DMS 273 (cell line): ENCODE measurements at regions not wholly inside any gene's neighbourhood (a gene's known extent, or its start where the extent isn't known, plus 50 kb on each side); places are given as distances from the start of the nearest gene placed in this dataset.

Experiments
- DNase-seq: peaks from one replicate; lab custom pipeline; 2025; ENCODE audit not compliant: unreplicated experiment; lab: John Stamatoyannopoulos, UW

DNA sequence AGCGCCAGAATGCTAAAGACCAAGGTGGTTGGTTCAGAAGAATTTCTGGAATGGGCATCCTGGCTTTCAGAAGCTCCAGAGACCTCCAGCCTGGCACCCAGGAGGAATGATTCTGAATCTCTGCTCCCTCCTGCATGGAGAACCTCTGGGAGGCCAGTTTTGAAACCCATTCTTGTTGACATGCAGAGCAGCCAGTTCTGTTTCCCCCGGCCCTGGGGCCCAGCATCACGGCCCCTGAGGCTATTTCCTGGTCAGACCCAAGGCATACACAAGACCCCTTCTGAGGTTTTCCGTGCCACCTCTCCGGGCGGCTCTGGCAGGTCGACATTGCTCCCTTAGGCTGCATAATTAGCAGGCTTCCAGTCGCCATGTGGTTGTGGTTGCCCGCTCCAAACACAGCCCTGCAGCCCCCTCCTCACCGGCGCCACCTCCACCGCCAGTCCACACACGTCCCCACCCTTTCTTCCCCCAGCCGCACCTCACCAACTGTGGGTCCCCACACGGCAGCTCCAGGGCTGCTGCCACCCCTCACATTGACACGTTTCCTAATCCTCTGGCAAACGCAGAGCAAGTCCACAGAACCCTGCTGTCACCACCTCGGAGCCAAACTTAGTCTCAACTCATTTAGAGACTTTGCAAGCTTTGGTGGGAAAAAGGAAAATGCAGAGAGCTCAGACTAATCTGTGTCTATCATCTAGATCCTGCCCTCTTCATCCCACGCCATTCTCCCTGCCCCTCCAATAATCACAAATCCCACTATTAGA is 367.1 kb downstream of the SOX9 start:
- DNase-seq, result no peak

DNA sequence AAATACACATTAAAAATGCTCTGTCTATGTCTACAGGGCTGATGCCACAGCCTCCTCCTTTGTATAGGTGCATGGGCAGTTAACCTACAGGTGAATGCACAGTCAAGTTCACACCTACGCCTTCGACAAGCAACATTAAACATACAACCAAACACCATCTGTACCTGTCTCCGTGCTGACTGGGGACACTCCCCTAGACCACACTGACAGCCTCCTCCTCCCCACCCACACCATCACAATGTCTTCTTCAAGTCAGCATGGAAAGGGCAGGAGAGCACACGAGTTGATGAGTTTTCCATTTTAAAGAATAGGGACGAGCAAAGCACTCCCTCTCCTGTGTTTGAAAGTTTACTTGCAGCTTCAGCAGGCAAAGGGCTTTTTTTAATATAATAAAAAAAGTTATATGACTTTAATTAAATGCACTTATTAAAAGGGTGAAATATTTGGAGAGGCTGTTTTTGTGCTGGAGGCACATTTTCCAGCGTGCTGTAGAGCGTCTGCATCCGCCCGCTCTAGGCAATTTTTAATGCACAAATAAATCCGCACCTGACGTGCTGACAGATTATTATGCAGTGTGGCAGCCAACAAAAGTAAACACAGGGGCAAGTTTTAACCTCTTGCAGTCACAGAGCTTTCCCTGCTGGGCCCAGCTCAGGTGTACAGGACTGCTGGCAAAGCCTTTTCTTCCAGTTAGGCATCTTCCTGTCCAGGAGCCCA is 367.9 kb downstream of the SOX9 start:
- DNase-seq, result no peak

DNA sequence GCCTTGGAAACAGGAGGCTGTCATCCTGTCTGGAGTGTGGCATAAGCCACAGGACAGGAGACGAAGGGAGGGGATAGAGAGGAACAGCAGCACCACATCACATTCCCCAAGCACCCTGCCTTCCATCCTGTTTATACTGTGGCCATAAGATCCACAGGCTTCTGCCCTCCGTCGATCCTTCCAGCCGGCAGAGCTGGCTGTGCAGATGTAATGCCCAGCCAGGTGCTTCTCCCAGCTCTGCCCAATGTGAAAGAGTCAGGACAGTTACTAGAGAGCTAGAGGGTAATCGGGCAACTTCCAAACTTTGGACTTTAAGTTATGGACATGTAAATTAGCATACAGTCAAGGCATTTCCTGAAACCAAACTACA is 368.4 kb downstream of the SOX9 start:
- DNase-seq, result no peak

DNA sequence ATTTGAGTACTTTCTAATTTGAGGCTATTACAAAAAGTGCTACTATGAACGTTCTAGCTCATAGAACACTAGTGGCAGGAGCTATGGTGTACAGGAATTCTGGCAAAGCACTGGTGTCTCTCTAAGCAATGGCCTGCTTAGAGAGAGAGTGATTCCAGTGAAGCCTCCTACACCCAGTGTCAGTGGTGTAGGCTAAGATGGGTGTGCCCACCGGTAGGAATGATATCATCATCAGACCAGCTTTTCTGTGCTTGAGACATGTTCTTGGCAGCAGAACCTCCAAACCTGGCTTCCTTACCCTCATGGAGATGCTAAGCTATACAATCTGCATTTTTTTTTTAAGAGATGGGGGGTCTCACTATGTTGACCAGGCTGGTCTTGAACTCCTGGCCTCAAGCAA is 370.3 kb downstream of the SOX9 start:
- no peak for DNase-seq

DNA sequence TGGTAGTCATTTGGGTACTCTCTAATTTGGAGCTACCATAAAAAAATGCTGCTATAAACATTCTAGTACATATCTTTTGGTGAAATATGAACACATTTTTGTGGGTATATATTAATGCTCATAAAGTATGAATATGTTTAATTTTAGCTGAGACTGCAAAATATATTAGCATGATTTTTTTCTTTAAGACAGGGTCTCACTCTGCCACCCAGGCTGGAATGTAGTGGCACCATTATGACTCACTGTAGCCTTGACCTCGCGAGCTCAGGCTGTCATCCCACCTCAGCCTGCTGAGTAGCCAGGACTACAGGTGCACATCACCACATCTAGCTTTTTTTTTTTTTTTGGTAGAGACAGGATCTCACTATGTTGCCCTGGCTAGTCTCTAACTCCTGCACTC is 371.7 kb downstream of the SOX9 start:
- DNase-seq, result no peak

DNA sequence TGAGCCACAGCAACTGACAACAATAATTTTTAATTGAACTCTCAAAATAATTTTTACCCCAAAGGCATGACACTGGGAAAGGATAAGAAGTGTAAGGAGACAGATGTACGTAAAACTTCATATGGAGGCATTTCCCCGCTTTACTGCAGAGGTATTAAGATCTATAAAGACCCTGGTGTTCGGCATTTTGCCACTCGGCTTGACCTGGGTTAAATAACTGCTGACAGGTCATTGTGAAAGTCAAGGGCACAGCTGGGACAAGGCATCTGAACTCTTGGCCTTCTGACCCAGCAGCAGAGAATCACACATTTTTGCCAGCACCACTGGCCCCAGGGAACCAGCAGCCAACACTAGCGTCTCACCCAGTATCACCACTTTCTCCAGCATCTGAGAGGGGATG is 372.1 kb downstream of the SOX9 start:
- DNase-seq, result no peak

DNA sequence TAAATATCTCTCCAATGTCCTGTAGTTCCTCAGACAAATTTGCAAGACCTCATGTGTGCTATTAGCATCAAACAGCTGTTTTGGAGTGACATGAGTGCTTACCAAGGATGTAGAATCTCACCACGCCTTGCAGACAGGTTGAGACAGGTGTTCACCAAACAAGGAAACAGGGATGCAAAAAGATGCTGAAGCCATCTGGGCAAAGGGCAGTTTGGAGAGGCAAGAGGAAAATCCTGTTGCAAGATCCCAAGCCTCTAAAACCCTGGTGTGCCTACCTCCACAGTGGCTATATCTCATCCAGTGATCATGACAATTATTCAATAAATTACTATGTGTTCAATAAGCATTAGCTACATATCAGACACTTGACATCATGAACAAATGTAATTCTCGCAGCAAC is 373.7 kb downstream of the SOX9 start:
- DNase-seq, result no peak

DNA sequence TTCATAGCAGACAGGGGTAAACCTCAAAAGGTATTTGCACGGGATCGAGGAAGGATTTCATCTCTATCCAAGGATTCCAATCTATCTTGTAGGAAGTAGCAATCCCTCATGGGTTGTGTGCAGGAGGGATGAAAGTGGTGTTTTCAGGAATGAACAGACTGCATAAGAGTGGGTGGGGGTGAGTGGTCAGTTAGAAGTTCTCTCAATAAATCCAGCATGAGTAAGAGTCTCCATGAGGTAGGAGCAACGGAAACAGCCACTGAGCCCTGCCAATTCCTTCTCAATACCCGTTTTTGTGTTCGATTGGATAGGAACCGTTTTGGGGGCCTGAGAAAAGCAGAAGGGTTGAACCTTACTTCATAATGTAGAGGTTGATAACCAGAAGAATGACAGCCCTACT is 375.6 kb downstream of the SOX9 start:
- no peak for DNase-seq

DNA sequence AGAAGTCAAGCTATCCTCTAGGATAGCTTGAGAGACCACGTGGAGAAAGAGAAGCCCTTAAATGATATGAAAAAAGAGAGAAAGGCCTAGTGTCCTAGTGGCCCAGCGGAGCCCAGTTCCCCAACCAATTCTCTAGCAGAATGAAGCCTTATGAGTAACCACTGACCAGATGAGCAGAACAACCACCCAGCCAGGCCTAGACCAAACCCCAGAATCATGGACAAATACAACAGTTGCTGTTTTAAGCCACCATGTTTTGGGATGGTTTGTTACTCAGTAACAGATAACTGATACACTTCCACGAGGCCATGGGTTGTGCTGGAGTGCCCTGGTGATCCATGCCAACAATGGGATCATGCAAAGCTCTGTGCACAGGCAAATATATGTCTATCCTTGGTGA is 377.1 kb downstream of the SOX9 start:
- no peak for DNase-seq

DNA sequence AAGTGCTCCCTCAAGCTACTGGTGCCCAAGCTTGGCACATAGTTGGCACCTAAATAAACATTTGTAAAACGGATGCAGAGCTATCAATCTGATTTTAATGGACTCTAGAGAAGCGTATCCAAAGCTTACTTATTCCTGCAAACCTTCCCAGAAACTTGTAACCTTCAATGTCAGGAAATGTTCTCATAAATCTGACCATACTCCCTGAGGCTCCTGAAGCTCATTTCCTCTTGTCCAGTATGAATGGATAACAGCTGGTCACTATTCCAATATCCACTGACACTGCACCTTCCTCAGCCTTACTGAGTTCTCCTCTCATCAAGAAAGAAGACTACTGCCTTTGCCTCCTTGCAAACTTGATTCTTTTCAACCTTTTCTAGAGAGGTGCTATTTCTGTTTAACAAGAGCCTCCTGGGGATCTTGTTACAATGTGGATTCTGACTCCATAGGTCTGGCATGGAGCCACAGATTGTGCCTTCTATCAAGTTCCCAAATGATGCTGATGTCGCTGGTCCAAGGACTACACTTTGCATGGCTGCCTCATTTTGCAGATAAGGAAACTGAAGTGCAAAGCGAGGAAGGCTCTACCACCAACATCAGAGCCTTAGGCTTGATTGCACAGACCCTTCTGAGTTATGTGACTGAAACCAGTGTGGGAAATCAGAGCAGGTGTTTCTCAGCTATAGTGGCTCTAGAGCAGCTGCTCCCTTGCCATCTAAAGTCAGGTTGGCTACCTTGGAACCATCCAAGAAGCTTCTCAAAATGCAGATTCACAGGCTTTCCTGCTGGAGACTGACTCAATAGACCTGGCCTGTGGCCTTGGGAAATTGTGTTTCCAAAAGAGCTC is 377.8 kb downstream of the SOX9 start:
- DNase-seq, result peak; percentile 34

DNA sequence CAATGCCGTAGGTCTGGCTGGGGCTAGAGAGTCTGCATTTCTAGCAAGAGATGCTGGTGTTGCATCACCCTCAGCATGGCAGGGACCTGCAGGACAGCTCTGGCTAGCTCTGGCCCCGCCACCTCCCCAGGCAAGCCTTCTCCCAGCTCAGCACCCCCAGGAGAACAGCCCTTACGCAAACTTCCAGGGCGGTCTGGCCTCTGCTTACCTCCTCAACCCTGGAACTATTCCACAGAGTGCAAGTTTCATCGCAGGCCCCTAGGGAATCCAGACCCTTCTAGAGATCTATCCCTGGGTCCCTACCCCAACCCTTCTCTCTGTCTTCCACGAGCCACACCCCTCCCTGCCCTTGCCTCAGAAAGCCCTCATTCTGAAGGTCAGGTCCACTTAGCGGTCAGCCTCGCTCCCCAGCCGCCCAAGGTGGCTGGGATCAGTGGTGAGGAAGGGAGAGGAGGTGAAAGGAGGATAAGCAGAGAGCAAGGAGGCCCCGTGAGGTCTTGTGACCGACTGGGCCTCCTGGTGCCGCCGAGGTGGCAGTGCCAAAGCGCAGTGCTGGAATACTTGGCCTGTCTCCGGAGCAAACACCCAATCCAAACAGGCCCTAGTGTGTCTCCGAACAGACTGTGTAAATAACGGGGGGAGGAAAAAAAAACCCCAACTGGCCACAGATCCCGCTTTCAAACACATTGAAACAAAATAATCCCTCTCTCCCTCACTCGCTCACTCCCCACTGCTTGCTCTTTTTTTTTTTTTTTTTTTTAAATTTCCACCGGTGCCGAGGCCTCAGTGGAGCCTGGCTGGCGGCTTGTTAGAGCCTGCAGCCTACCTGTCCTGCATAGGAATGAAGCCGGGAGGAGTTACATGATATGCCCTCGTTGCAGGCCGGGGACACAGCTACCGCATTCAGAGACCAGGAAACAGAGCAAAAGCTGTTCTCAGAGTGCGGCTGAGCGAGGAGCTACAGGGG is 380.9 kb downstream of the SOX9 start:
- DNase-seq, result no peak

DNA sequence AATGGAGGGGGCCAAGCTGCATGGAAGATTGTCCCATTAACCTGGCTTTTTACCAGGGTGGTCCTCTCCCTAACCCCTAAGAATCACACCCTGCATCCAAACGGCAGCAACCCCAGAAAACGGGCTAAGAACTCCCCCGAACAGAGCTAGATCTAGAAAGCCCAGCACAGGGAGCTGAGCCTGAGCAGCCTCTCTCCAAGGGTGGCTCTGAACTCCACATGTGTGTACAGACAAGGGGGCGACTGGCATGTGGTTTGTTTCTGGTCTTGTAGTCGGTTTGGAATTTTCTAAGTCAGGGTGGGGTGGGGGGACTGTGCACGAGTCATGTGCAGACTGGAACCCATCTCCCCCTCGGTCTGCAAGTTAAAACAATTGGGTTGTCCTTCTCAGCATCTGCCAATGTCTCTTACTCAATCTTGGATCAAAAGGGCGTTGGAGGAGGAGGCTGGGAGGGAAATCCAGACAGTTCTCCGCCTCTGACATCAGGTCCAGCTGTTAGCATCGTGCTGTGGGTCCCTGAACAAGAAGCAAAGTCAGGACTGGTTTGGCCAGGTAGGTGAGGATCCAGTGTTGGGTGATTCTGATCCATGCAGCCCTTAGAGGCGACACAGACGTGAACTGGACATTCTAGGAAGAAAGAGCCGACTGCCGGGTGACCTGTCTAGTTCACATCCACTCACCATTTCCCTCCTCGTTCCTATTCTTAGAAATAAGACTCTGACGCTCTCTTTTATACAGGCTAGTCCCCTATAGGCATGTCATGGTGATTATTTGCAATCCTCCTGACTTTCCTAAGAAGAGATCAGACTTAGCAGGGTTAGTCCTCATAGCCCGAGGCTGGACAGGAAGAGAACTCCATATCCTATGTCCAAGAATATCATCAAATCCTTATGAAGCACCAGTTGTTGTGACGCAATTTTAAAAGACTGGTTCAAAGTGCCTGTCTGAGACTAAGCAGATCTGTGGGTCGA is 381.8 kb downstream of the SOX9 start:
- no peak for DNase-seq

DNA sequence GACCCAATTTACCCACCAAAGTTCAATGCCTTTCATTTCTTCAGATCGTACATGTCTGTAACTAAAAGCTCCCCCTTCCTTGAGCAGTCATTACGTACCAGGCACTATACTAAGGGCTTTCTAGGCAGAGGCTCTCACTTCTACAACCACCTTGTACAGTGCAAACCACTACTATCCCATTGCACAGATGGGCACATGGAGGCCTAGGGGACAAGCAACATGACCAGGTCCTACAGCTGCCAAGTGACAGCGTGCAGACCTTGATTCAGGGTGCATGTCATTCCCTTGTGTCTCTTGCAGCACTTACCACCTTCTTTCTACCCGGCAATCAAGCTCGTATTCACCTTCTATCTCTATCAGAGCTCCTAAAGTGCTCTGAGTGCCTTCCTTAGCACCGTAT is 382.7 kb downstream of the SOX9 start:
- no peak for DNase-seq

DNA sequence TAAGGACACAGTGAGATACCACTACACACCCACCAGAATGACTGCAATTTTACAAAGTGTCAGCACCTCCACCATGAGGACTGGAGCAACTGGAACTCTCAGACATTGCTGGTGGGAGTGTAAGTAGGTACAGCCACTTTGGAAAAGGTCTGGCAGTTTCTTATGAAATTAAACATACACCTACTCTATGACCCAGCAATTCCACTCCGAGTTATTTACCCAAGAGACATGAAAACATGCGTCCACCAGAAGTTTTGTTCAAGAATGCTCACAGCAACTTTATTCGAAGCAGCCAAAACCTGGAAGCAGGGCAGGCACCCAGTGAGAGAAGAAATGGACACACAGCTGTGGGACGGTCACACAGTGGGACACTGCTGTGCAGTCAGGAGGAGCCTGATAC is 384.0 kb downstream of the SOX9 start:
- DNase-seq, result no peak

DNA sequence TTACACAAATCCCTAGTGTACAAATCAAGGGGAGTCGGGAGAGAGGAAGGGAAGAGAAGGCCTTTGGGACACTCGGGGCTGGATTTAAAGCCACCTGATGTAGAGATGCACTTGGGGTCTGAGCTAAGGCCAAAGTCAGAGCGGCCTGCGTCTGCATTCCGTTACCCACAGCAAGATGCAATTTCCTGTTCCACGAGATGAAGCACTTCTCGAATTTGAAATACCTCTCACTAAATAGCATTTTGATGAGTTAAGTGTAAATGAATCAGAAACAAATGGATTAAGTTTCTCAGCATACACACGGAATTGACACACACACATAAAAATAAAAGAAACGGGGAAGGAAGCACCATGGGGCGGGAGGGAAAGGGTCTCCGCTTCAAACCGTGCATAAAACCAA is 386.0 kb downstream of the SOX9 start:
- no peak for DNase-seq

DNA sequence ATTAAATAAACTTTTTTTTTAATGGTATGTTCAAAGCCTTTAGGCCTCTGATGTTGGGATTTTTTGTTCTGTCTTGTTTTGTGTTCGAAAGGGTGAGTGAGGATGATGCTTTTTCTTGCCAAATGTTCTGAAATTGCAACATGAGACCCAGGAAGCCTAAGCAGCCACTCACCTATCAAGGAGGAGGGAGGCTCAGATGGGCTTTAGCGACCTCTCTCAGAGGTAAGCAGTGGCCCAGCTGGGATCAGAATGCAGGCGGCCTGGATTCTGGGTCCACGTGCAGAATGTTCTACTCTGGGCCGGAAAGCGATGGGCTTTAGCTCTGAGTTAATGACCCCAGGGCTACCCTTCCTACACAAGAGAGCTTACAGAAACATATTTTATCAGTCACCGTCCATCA is 386.6 kb downstream of the SOX9 start:
- no peak for DNase-seq

DNA sequence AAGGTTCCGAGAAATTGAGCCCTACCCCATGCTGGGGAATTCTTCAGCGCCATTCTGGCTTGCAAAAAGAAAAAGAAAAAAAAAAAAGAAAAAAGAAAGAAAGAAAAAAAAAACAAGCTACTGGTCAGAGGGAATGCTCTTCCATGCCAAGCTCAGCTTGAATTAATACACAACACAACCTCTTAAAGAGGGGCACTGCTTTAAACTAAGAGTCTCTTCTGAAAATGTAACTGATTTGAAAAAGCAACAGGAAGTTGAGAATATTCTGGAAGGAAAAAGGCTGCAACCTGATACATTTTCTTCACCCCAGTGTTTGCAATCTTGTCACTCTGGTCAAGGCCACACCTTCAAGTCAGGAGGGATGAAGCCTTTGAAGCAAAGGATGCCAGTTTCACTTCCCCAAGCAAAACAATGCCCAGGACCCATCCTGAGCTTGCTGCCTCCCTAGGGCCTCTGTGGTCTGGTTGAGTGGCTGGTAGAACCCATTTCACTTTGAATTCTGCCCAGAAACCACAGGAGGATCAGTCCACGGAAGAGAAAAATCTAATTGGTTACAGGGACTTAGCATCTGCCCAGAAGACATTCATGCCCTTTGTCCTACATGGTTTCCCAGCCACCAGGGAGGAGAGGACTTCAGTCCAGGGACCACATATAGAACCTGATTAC is 389.7 kb downstream of the SOX9 start:
- peak; percentile 10 for DNase-seq

DNA sequence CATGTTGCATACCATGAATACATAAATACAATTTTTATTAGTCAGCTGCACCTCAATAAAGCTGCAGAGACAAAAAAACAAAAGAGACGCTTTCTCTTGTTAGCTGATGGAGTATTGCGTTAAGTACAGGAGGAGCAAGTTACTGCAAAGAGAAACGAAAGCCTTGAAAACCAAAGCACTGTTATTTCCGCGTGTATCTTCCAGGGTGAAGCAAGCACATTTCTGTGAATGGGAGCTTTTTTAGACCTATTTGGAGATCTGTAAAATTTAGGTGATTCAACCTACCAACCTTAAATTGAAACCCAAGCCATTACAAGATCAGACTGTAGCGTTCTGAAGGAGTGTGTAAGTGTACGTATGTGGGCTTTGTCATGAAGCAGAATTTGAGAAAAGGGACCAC is 390.4 kb downstream of the SOX9 start:
- DNase-seq, result no peak

DNA sequence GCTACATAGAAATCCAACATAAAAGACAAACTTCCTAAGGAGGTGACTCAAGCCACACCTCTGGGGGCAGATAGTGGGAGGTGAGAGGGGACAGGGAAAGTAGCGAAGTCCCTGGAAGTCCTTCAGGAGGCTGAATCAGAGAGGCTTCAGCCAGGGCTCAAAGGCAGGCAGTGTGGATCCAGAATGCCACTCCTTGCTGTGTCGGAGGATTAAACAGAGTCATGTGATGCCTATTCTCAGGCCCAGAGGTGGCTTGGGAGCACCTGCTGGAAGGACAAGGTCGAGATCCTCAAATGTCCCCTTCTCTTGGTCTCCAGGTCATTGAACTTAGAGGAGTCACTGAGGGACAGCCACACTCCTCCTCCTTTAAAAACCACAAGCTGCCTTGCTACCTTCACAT is 391.1 kb downstream of the SOX9 start:
- DNase-seq, result no peak
